ENCODE measurements at regions not wholly inside any gene's neighbourhood (a gene's known extent, or its start where the extent isn't known, plus 50 kb on each side); places are given as distances from the start of the nearest gene placed in this dataset.

- H3K27ac ChIP-seq, result no peak overlapping the region
- no peaks in the 10 kb centered on the region for H3K36me3 ChIP-seq
- DNase-seq, result no peak
- H3K4me3 ChIP-seq, result no peak overlapping the region
- intact Hi-C loops (cut with DNase I; ENCODE audit: low total_unique reads), result no loop called here
- no peaks in the 10 kb centered on the region for H3K4me1 ChIP-seq
- H3K9me3 ChIP-seq, result peaks cover 0 to 15% (median 6%) of the 10 kb centered on the region in 8 donors
- 88 to 97% (median 95%) methylated on average over 3 of the region's 3 CpGs for WGBS, 5 donors
- no peaks in the 10 kb centered on the region for H3K27me3 ChIP-seq (replicated peaks in 1 of 7)
- no peak for TF ChIP-seq POLR2A (IDR thresholded peaks at IDR 0.05)
- no peak for TF ChIP-seq CTCF (IDR thresholded peaks at IDR 0.05 in 8 of 11, conservative IDR thresholded peaks at IDR 0.05 in 3 of 11)
- TF ChIP-seq POLR2AphosphoS5 (IDR thresholded peaks at IDR 0.05), result no peak
These were observed 231.9 kb downstream of the GALR1 start for GRCh38 chr18:77481541-77481940.

GRCh38 chr18:77482190-77483085 is 232.8 kb downstream of the GALR1 start:
- no peaks in the 10 kb centered on the region for H3K4me1 ChIP-seq
- H3K4me3 ChIP-seq, result no peak overlapping the region
- no peaks in the 10 kb centered on the region for H3K36me3 ChIP-seq
- DNase-seq, result no peak
- TF ChIP-seq POLR2A (IDR thresholded peaks at IDR 0.05) (no peak), CTCF (IDR thresholded peaks at IDR 0.05 in 8 of 11, conservative IDR thresholded peaks at IDR 0.05 in 3 of 11) (no peak), POLR2AphosphoS5 (IDR thresholded peaks at IDR 0.05) (no peak)
- intact Hi-C loops (cut with DNase I; ENCODE audit: low total_unique reads), result no loop called here
- WGBS, 5 donors, result 78 to 86% (median 82%) methylated on average over 10 of the region's 10 CpGs
- peaks cover 0 to 17% (median 6%) of the 10 kb centered on the region in 8 donors for H3K9me3 ChIP-seq
- H3K27ac ChIP-seq, result no peak overlapping the region
- no peaks in the 10 kb centered on the region for H3K27me3 ChIP-seq (replicated peaks in 1 of 7)

GRCh38 chr18:77486985-77487384 is 237.3 kb downstream of the GALR1 start:
- 73 to 79% (median 73%) methylated on average over 3 of the region's 3 CpGs for WGBS, 5 donors
- no peak for DNase-seq

More at GRCh38 chr18:77486985-77487384, 237.3 kb downstream of the GALR1 start:
- Histone ChIP-seq H3K27ac (no peak overlapping the region), H3K4me3 (no peak overlapping the region), H3K4me1 (no peaks in the 10 kb centered on the region), H3K9me3 (peaks cover 0 to 13% (median 6%) of the 10 kb centered on the region in 8 donors), H3K27me3 (replicated peaks in 1 of 7) (peaks cover 0 to 5% (median 0%) of the 10 kb centered on the region in 7 donors), H3K36me3 (no peaks in the 10 kb centered on the region)
- TF ChIP-seq POLR2A (IDR thresholded peaks at IDR 0.05) (no peak), CTCF (IDR thresholded peaks at IDR 0.05 in 8 of 11, conservative IDR thresholded peaks at IDR 0.05 in 3 of 11) (no peak), POLR2AphosphoS5 (IDR thresholded peaks at IDR 0.05) (no peak)
- intact Hi-C loops (cut with DNase I; ENCODE audit: low total_unique reads), result no loop called here

All from spleen (tissue), 11 donors.